Testis (tissue), 2 donors: ENCODE measurements at regions not wholly inside any gene's neighbourhood (a gene's known extent, or its start where the extent isn't known, plus 50 kb on each side); places are given as distances from the start of the nearest gene placed in this dataset.
A peak's percentile ranks its signal among the peaks of the same experiment; 100 is the strongest.

Experiments
- POLR2A ChIP-seq: fragments of 450-650 bp; IDR thresholded peaks from one replicate; pipeline ENCODE4 v1.6.1; 2017; ENCODE audit warnings: antibody characterized with exemption, mild to moderate bottlenecking, moderate library complexity
- TF ChIP-seq, protein P1 (sequence below), 3 experiments: fragments of 450-650 bp in 2 of 3; fragments of 200-600 bp in 1 of 3; sonication (generic) in 1 of 3; IDR thresholded peaks; one replicate each; pipeline ENCODE4 v1.5.1; 2016 to 2019; ENCODE audit warnings: antibody characterized with exemption in 3 of 3, mild to moderate bottlenecking in 2 of 3, moderate library complexity in 1 of 3

DNA sequence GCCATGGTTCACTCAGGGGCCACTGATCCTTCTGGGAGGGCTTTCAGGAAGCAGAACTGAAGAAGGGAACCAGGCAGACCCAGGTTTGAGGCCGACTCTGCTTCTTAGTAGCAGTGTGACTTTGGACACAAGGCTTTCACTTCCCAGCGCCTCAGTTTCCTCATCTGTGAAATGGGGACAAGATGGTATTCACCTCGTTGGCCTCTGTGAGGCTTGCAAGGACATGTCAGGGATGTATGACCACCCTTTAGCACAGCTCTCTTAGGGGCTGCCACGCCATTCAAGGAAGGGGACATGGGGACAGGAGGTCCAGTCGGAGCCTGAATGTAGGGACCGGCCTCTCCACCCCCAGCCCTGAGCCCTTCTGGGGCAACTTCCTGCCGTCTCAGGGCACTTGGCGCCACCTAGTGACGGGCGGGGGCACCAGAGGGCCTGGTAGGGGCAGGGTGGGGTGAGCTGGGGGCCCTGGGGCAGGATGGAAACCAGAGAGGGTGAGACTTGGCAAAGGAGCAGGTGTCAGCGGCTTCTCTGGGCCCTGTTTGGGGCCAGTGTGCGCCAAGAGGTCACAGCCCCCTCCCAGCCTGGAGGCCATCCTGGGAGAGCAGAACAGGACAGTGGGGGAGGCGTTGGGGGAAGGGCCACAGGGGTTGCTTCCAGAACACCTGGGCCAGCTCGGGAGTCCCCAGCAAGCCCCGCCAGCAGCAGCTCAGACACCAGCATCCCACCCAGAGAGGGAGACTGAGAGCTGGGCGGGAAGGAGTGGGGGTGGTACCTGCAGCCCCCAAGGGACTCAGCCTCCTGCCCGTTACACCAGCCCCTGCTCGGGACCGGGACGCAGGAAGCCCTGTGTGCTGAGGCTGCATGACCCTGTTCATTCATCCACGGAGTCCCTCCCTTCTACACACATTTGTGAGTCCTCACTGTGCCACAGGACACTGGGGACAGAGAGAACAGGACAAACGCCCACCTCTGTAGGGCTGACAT lies 102.5 kb upstream of the TARDBP start:
- no peak for TF ChIP-seq POLR2A
- TF ChIP-seq, protein P1, sequence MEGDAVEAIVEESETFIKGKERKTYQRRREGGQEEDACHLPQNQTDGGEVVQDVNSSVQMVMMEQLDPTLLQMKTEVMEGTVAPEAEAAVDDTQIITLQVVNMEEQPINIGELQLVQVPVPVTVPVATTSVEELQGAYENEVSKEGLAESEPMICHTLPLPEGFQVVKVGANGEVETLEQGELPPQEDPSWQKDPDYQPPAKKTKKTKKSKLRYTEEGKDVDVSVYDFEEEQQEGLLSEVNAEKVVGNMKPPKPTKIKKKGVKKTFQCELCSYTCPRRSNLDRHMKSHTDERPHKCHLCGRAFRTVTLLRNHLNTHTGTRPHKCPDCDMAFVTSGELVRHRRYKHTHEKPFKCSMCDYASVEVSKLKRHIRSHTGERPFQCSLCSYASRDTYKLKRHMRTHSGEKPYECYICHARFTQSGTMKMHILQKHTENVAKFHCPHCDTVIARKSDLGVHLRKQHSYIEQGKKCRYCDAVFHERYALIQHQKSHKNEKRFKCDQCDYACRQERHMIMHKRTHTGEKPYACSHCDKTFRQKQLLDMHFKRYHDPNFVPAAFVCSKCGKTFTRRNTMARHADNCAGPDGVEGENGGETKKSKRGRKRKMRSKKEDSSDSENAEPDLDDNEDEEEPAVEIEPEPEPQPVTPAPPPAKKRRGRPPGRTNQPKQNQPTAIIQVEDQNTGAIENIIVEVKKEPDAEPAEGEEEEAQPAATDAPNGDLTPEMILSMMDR (IDR thresholded peaks at IDR 0.05) = peak in 1 of 3 experiments; percentile 46
